ENCODE measurements at regions not wholly inside any gene's neighbourhood (a gene's known extent, or its start where the extent isn't known, plus 50 kb on each side); places are given as distances from the start of the nearest gene placed in this dataset.

- H3K9me3 ChIP-seq (ENCODE audit: low read length) = no peaks in the 10 kb centered on the region
- no peak overlapping the region for H3K4me3 ChIP-seq (ENCODE audit: low read depth, low read length, poor library complexity, severe bottlenecking)
- H3K36me3 ChIP-seq (ENCODE audit: insufficient read depth, low read length) = no peaks in the 10 kb centered on the region
- no peak overlapping the region for H3K27ac ChIP-seq (ENCODE audit: low read depth, low read length, poor library complexity, severe bottlenecking)
- TF ChIP-seq EZH2 (IDR thresholded peaks at IDR 0.05; ENCODE audit: borderline replicate concordance, low read length) = no peak
- TF ChIP-seq, protein P1, sequence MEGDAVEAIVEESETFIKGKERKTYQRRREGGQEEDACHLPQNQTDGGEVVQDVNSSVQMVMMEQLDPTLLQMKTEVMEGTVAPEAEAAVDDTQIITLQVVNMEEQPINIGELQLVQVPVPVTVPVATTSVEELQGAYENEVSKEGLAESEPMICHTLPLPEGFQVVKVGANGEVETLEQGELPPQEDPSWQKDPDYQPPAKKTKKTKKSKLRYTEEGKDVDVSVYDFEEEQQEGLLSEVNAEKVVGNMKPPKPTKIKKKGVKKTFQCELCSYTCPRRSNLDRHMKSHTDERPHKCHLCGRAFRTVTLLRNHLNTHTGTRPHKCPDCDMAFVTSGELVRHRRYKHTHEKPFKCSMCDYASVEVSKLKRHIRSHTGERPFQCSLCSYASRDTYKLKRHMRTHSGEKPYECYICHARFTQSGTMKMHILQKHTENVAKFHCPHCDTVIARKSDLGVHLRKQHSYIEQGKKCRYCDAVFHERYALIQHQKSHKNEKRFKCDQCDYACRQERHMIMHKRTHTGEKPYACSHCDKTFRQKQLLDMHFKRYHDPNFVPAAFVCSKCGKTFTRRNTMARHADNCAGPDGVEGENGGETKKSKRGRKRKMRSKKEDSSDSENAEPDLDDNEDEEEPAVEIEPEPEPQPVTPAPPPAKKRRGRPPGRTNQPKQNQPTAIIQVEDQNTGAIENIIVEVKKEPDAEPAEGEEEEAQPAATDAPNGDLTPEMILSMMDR (IDR thresholded peaks at IDR 0.05; ENCODE audit: low read length) = peak; percentile 67
- H3K4me2 ChIP-seq (ENCODE audit: low read length) = no peak overlapping the region
- no peaks in the 10 kb centered on the region for H3K79me2 ChIP-seq (ENCODE audit: insufficient read depth, low read length)
- H4K20me1 ChIP-seq (ENCODE audit: insufficient read depth, low read length) = no peaks in the 10 kb centered on the region
- no peaks in the 10 kb centered on the region for H3F3A ChIP-seq (ENCODE audit: insufficient read depth, low read length)
- peak overlapping the region; percentile 58; the same call in 1 of the 2 replicates for H2AFZ ChIP-seq (ENCODE audit: low read length)
- H3K4me1 ChIP-seq (ENCODE audit: insufficient read depth, low read length, severe bottlenecking) = no peaks in the 10 kb centered on the region
- no peak overlapping the region for H3K9ac ChIP-seq (ENCODE audit: low read length)
- no peaks in the 10 kb centered on the region for H3K27me3 ChIP-seq (ENCODE audit: insufficient read depth, low read length)
- no peaks in the 10 kb centered on the region for H3K9me2 ChIP-seq (ENCODE audit: low read depth, low read length)
These were observed 81.0 kb upstream of the SMARCAD1 start for GRCh38 chr4:94126669-94127068.

DNA sequence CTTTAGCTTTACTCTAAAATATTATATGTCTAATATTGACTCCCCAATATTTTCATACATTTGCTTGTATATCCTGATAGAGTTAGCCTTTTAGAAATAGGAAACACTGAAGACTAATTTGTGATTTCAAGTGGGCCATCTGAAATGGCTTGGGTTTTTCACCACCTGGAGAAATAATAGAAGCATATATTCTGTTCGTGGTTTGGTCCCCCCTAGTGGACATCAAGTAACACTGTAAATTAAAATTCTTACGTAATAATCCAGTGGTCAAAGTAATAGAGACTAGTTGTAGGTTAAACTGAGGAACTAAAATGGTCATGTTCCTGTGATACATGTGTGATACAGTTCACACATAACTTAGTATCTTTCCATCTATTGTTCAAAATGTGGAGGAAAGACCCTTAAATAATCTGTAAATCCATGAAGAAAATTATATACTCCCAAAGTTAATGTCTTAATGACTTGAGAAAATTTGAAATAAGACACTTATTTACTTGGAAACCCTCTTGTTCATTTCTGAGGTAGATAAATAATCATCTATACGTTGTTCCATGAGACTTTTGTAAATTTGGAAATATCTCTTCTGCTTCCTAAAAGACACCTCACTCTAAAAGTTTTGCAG is 79.8 kb upstream of the SMARCAD1 start:
- Histone ChIP-seq H3F3A (ENCODE audit: insufficient read depth, low read length) (no peaks in the 10 kb centered on the region), H3K9me2 (ENCODE audit: low read depth, low read length) (no peaks in the 10 kb centered on the region), H3K4me2 (ENCODE audit: low read length) (no peak overlapping the region)

GRCh38 chr4:94131212-94131611 is 76.5 kb upstream of the SMARCAD1 start:
- H3K27me3 ChIP-seq (ENCODE audit: insufficient read depth, low read length) = no peaks in the 10 kb centered on the region
- no peak overlapping the region for H3K4me2 ChIP-seq (ENCODE audit: low read length)
- no peaks in the 10 kb centered on the region for H3K79me2 ChIP-seq (ENCODE audit: insufficient read depth, low read length)
- TF ChIP-seq, protein P1 (IDR thresholded peaks at IDR 0.05; ENCODE audit: low read length) = no peak
- no peaks in the 10 kb centered on the region for H3K9me2 ChIP-seq (ENCODE audit: low read depth, low read length)
- no peak overlapping the region for H3K4me3 ChIP-seq (ENCODE audit: low read depth, low read length, poor library complexity, severe bottlenecking)
- H4K20me1 ChIP-seq (ENCODE audit: insufficient read depth, low read length) = no peaks in the 10 kb centered on the region
- no peak overlapping the region for H3K27ac ChIP-seq (ENCODE audit: low read depth, low read length, poor library complexity, severe bottlenecking)
- H2AFZ ChIP-seq (ENCODE audit: low read length) = no peak overlapping the region
- H3K36me3 ChIP-seq (ENCODE audit: insufficient read depth, low read length) = no peaks in the 10 kb centered on the region
- no peaks in the 10 kb centered on the region for H3F3A ChIP-seq (ENCODE audit: insufficient read depth, low read length)
- no peaks in the 10 kb centered on the region for H3K4me1 ChIP-seq (ENCODE audit: insufficient read depth, low read length, severe bottlenecking)
- no peak overlapping the region for H3K9ac ChIP-seq (ENCODE audit: low read length)
- H3K9me3 ChIP-seq (ENCODE audit: low read length) = no peaks in the 10 kb centered on the region

More for the DNA sequence above, 79.8 kb upstream of the SMARCAD1 start:
- Histone ChIP-seq H3K4me3 (ENCODE audit: low read depth, low read length, poor library complexity, severe bottlenecking) (no peak overlapping the region), H3K36me3 (ENCODE audit: insufficient read depth, low read length) (no peaks in the 10 kb centered on the region), H3K4me1 (ENCODE audit: insufficient read depth, low read length, severe bottlenecking) (no peaks in the 10 kb centered on the region), H3K27ac (ENCODE audit: low read depth, low read length, poor library complexity, severe bottlenecking) (no peak overlapping the region), H4K20me1 (ENCODE audit: insufficient read depth, low read length) (no peaks in the 10 kb centered on the region), H3K27me3 (ENCODE audit: insufficient read depth, low read length) (no peaks in the 10 kb centered on the region), H2AFZ (ENCODE audit: low read length) (no peak overlapping the region), H3K9me3 (ENCODE audit: low read length) (no peaks in the 10 kb centered on the region), H3K79me2 (ENCODE audit: insufficient read depth, low read length) (no peaks in the 10 kb centered on the region), H3K9ac (ENCODE audit: low read length) (no peak overlapping the region)
- TF ChIP-seq EZH2 (IDR thresholded peaks at IDR 0.05; ENCODE audit: borderline replicate concordance, low read length) = no peak
- TF ChIP-seq, protein P1 (IDR thresholded peaks at IDR 0.05; ENCODE audit: low read length) = peak; percentile 78

Data from OCI-LY1 (cell line).